ENCODE measurements at regions not wholly inside any gene's neighbourhood (a gene's known extent, or its start where the extent isn't known, plus 50 kb on each side); places are given as distances from the start of the nearest gene placed in this dataset.
A peak's percentile ranks its signal among the peaks of the same experiment; 100 is the strongest.
"Not testable (repeated sequence)": the region's sequence is repeated elsewhere in the genome, so short reads cannot be mapped to it uniquely, and the experiment has no call there.

DNA sequence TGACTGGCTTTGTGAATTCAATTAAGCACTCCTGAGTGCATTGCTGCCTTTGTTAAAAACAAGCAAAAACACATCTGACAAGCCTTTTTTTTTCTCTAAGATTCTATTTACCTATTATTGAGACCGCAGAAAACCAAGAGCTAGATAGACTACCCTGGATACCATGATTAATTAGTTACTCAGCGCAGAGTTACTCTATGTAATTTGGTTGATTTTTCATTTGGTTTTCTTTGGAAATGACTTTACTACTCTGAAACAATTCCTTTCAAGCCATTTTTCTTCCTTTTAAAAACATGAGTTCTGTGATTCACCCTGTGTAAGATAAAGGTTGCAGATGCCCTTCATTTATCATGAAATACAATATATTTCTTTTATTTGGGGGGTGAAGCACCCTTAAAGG lies 421.6 kb upstream of the PIK3R1 start:
- Histone ChIP-seq H3K36me3 (no peaks in the 10 kb centered on the region), H3K9me3 (no peaks in the 10 kb centered on the region), H3K27me3 (no peaks in the 10 kb centered on the region), H3K4me3 (no peak overlapping the region), H3K4me1 (no peaks in the 10 kb centered on the region), H3K27ac (peak overlapping the region; percentile 38 to 70)
- no peak for TF ChIP-seq CTCF (IDR thresholded peaks at IDR 0.05)
- DNase-seq (ENCODE audit: low spot score): no peak

DNA sequence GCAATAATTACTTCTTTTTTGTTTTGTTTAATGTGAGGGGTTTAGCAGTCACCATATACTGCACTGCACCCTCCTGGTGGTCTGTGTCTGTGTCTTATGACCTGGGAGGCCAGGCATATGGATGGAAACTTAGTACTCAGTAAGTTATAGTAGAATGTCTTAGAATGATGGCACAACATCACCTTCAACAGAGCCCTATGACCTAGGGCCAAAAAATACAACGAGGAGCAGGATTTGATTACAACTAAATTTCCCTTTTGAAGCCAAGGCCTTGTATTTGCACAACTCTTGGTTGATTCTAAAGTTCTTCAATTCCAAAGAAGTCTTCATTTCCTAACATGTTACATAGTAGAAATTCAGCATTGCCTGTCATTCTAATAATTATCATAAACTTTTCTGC lies 422.1 kb upstream of the PIK3R1 start:
- no peak for DNase-seq (ENCODE audit: low spot score)
- TF ChIP-seq CTCF (IDR thresholded peaks at IDR 0.05): no peak

DNA sequence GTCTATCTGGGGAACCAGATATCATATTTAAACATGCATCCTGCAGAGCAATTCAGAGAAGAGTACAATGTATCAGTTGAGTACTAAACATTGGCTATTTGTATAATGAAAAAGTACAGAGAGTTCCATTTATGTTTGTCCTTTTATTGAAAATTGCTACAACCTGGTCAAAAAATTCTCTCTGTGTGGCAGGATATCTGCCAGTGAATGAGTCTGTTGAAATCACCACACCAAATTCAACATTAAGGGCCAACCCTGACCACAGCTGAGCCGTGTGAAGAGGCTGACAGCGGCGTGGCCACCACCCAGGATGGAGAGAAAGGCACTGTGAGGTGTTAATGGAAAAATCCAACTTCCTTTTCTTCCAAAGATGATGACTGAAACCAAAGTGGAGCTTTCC lies 422.7 kb upstream of the PIK3R1 start:
- Histone ChIP-seq H3K4me1 (no peaks in the 10 kb centered on the region), H3K27ac (peak overlapping the region; percentile 38 to 70), H3K27me3 (no peaks in the 10 kb centered on the region), H3K9me3 (no peaks in the 10 kb centered on the region), H3K4me3 (no peak overlapping the region), H3K36me3 (no peaks in the 10 kb centered on the region)
- no peak for TF ChIP-seq CTCF (IDR thresholded peaks at IDR 0.05)
- DNase-seq (ENCODE audit: low spot score): peak; percentile 76

More for the DNA sequence above, 422.1 kb upstream of the PIK3R1 start:
- Histone ChIP-seq H3K36me3 (no peaks in the 10 kb centered on the region), H3K27me3 (no peaks in the 10 kb centered on the region), H3K9me3 (no peaks in the 10 kb centered on the region), H3K4me3 (no peak overlapping the region), H3K27ac (peak overlapping the region; percentile 38 to 70), H3K4me1 (no peaks in the 10 kb centered on the region)

DNA sequence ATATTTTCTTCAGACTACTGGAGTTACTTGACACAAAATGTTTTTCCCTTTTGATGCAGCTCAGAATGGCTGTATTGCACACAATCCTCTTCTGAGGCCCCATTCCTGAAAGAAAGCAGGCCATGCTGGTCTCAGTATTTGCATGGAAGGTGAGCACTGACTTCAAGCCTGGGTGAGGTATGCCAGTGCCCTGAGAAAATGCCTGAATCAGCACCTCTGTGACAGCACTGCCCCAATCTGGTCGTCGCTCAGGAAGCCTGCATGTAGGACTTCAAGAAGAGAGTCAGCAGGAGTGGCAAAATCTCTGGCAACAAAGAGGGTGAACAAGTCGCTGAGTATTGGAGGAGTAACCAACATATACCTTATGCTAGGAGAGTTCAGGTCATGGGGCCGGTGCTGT lies 425.2 kb upstream of the PIK3R1 start:
- TF ChIP-seq CTCF (IDR thresholded peaks at IDR 0.05): no peak
- no peak overlapping the region for H3K27ac ChIP-seq
- no peaks in the 10 kb centered on the region for H3K4me1 ChIP-seq
- H3K27me3 ChIP-seq: no peaks in the 10 kb centered on the region
- no peaks in the 10 kb centered on the region for H3K9me3 ChIP-seq
- H3K36me3 ChIP-seq: no peaks in the 10 kb centered on the region
- DNase-seq (ENCODE audit: low spot score): no peak
- H3K4me3 ChIP-seq: no peak overlapping the region

- H3K27ac ChIP-seq; H3K36me3 ChIP-seq; H3K27me3 ChIP-seq; DNase-seq (ENCODE audit: low spot score); H3K4me1 ChIP-seq; H3K4me3 ChIP-seq; H3K9me3 ChIP-seq: not testable (repeated sequence)
Observed at GRCh38 chr5:67779893-67780623, 435.5 kb upstream of the PIK3R1 start.

- H3K9me3 ChIP-seq: no peaks in the 10 kb centered on the region
- H3K27me3 ChIP-seq: no peaks in the 10 kb centered on the region
- H3K4me1 ChIP-seq: peaks cover 0 to 6% of the 10 kb centered on the region in 2 donors
- H3K4me3 ChIP-seq: no peak overlapping the region
- DNase-seq (ENCODE audit: low spot score): no peak
- no peaks in the 10 kb centered on the region for H3K36me3 ChIP-seq
- H3K27ac ChIP-seq: peak overlapping the region in 1 of 2 donors; percentile 74
- TF ChIP-seq CTCF (IDR thresholded peaks at IDR 0.05): no peak
Observed at GRCh38 chr5:67774786-67775185, 440.8 kb upstream of the PIK3R1 start.

Measured in right atrium auricular region (tissue), 2 donors.